ENCODE measurements at regions not wholly inside any gene's neighbourhood (a gene's known extent, or its start where the extent isn't known, plus 50 kb on each side); places are given as distances from the start of the nearest gene placed in this dataset.

DNA sequence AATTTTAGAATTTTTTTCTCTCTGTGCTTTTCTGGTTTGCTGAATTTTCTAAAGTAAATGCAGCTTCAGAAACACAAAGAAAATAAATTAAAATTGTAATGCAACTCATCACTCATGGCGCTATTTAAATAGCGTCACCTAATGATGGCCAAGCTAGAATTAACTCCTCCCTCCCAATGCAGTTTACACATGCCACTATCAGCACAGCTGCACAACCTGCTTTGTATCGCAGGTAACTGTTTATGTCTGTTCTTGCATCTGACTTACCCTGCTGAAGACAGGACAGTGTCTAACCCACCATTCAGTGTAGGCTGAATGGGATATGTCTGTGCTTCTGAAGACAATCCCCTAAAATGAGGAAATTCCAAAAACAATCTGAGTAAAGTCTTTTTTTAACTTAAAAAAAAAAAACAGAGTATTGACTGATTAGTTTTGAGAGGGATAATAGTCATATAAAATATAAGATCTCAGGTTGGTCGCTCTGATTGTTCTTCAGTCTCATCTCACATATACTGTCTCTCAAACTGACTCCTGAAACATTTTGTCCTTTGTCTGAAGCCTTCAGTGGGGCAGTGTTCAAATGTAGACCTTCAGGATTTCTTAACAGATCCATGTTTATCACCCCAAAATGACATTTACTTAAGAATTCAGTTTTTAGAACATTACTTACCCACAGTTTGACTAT lies 271.4 kb downstream of the ZEB2 start:
- DNase-seq (ENCODE audit: low read depth in 4 of 4, low spot score in 1 of 4), result no peak

DNA sequence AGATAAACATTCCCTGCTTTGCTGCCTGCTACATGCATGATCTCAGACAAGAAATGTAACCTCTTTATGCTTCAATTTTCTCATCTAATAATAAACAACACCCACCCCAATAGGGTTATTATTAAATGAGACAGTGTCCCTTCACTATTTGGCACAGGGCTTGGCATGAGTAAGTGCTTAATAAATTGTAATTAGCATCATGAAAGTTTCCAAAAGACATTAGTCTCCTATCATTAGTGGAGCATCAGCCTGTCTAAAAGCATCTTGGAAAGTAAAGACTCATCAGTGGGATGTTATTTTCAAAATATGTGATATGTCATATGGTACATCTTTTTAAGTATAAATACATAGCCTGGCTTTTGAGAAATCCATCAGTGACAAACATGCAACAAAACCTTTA lies 275.0 kb downstream of the ZEB2 start:
- DNase-seq (ENCODE audit: low read depth in 4 of 4, low spot score in 1 of 4), result no peak

DNA sequence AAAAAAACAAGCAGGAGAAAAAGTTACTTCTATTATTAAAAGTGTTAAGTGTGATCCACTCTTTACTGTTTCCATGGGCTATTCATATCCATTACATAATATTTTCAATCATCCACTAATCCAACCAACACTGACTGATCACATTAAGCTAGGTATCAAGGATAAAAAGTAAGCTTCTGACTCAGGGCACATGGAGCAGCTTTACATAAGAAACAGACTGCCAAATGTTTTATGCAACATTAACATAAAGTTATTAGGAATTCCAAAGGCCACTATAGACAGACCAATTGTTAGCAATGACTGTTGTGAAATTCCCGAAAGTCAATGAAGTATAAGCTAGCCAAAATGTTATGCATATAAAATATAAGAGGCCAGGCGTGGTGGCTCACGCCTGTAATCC lies 277.6 kb downstream of the ZEB2 start:
- DNase-seq (ENCODE audit: low read depth in 4 of 4, low spot score in 1 of 4), result no peak

DNA sequence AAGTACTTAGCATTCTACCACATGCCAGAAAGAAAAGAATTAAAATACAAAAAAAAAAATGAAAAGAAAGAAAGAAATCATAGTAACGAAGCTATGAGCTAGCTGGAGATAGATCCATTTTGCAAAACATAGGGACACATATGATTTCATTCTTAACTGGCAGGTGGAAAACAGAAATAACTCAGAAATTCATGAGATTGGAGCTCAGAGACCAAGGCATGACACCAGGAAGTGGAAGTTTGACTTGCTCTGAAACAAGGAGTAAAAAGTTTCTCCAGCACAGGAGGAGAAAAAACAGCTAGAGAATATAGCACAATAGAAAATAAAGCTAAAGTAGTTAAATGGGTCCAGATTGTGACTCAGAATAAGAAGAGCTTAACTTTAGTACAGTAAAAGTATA lies 278.1 kb downstream of the ZEB2 start:
- no peak for DNase-seq (ENCODE audit: low read depth in 4 of 4, low spot score in 1 of 4)

DNA sequence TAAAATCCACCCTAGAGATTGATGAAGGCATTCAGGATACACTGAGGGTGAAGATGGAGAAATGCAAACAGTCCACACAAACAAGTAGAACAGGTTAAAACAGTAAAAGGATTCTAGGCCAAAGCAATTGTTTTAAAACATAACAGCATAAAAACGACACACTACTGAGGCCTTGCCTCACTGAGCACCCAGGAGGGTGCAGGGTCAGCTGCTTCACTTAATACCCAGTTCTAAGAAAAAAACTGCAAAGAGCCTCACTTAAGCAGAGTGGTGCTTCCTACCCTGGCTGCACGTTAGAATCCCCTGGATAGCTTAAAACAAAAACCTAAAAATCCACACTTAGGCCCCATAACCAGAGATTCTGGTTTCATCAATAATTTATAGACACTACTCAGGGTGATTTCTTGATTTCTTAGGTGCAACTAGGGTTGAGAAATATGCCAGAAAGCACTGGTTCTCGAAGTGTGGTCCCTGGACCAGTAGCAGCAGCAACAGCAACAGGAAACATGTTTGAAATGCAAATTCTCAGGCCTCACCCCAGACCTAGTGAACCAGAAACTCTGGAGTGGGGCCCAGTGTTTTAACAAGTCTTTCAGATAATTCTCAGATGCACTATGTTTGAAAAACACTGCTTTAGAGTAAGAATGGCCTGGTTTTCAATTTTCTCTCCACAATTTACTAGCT lies 279.1 kb downstream of the ZEB2 start:
- no peak for DNase-seq (ENCODE audit: low read depth in 4 of 4, low spot score in 1 of 4)

DNA sequence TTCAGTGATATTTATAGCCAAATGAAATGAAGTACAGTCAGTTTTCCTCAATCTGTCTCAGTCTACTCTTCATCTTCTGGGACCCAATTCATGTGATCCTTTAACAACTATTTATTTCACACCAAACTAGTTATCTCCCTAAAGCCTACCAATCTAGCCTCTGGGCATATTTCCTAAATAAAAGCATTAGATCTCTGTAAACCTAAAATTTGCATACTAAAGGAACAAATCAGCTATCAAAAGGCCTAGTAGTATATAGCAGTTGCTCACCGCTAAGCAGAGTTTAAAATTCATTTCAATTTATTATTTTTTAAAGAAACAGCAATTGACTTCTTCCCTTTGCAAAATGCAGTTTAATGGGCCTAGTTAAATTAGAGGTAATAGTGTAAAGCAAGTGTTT lies 280.2 kb downstream of the ZEB2 start:
- DNase-seq (ENCODE audit: low read depth in 4 of 4, low spot score in 1 of 4), result no peak

DNA sequence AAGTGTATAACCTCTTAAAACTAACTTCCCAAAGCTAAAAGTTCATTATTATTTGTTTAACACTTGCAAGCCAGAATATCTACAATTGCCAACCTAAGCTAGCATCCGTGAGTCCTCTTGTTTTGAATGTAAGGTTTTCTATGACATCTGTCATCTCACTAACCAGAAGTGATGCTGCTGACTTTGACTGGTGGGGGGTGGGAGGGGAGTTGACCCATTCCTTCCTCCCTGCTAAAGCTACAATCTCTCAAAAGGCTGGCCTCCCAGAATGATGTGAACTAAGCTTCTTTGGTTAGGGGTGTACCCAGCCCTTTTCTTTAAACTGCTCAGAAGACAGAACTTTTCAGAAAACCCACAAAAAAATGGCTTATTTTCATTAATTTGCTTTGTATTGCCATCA lies 280.6 kb downstream of the ZEB2 start:
- DNase-seq (ENCODE audit: low read depth in 4 of 4, low spot score in 1 of 4), result no peak

DNA sequence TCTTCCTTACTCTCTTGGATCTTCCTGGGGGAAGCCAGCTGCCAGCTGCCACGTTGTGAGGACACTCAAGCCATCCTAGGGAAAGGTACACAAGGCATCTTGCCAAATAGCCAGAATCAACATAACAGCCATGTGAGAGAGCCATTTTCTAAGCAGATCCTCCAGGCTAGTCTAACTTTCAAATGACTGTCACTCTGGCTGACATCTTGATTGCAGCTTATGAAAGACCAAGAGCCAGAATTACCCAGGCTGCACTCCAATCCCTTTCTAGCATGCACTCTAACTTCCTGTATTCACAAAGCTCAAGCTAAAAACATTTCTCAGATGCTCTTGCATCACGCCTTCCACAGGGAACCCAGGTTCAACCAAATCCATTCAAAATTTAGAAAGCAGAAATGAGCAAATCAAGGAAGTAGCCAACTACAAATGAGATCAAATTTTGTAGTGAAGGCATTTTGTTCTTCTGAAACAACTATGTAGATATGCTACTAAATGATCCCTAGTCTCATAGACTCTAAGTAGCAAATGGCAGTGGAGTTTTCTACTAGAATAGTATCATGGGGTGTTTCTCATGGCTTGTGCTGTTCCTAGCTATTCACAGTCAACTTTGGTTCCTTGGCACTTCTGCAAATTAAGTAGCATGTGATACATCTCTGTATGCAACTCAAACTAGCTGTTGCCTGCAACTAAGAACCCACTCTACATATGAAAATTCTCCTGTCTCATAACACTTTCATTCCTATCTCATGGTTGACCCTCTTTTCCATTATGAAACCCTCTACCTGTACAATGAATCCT lies 281.9 kb downstream of the ZEB2 start:
- DNase-seq (ENCODE audit: low read depth in 4 of 4, low spot score in 1 of 4), result no peak

DNA sequence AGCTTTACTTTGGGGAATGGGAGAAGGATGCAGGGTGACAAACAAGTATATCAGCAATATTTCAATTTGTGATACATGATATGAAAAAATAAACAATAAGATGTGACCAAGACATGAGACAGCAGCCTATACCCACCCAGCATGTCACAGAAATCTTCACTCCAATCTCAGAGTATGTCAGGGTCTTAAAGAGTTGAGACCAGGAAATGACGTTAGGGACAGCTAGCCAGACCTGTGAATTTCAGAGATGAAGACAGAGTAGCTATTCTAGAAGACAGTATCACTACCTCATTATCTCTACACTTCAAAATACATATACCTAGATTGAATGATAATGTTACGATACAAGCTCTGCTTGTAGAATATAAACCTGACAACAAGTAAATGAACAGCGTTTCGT lies 282.8 kb downstream of the ZEB2 start:
- DNase-seq (ENCODE audit: low read depth in 4 of 4, low spot score in 1 of 4), result no peak

DNA sequence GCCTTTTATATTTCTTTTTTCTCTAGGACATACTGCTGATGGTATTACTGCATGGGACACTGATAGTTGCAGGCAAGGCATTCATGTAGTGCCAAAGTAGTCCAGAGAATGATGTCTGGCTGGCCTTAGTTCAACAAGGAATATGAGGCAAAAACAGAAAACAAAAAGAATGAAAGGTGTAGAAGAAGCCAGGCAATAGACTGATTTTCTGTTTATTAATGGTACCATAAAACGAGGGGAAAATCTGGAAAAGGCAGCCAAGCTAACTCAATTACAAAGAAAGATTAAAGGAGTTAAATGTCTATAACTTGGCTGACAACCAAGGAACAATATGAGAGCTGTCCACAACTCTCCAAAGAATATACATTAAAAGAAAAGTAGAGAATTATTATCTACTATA lies 284.9 kb downstream of the ZEB2 start:
- DNase-seq (ENCODE audit: low read depth in 4 of 4, low spot score in 1 of 4), result no peak

DNA sequence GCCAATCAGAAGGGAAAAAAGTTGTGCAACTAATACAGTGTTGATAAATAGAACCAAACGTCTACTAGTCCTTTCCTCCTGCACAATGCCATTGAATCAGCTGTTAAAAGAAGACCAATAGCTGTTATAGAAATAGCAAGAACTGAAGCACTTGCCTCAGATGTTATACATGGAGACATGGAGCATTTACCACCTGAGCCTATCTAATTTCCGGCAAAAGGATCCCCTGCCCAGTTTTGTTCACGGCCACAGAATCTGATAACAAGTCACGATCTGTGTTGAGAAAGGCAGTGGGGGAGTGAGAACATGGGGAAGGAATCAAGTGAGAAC lies 285.4 kb downstream of the ZEB2 start:
- no peak for DNase-seq (ENCODE audit: low read depth in 4 of 4, low spot score in 1 of 4)

DNA sequence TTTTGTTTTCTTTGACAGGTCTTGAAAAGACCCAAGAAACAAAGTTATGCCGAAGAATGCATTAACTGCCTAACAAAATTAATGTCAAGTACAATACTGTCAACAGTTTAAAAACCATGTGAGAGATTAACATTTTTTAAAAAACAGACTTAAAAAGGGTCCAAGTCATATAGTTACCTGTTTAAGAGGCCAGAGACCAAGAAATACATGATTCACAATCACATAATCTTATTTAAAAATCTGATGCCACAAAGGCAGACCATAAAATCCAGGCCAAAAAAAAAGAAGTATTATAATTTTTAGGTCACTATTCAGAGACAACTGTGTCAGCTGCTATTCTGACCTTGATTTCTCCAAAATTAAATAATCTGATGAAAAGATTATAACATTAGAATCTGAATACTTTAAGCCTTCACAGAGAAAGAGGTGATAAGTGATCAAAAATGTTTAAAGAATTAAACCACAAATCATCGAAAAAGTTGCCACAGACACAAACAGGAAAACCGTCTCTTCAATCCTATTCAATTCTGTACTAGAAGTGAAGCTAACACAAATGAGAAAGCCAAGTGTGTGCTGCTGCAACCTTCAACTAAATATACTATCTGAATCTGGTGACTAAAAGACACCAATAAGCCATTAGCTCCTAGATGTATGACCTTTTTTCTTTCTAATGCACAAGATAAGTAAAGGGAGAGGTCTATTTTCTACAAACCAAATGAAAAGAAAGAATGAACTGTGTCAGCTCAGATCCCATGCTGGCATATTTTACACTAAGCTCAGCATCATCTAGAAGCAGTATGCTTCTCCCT lies 286.0 kb downstream of the ZEB2 start:
- no peak for DNase-seq (ENCODE audit: low read depth in 4 of 4, low spot score in 1 of 4)

DNA sequence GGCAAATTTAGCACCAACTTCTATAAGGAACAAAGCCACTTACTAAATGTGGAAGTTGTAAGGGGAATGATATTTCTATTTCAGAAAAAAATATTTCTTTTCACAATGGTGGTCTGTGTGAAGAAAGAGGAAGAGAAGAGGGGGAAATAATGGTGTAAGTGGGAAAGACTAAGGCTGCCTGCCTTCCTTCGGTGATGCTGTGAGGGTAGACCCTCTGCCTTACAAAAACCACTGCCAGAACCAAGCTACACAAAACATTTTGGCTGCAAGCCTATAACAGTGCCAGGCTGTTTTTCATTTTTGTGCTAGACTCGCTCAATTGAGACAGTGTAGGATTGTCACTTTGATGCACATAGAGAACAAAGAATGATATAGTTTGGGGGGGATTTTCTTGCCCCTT lies 286.6 kb downstream of the ZEB2 start:
- no peak for DNase-seq (ENCODE audit: low read depth in 4 of 4, low spot score in 1 of 4)

DNA sequence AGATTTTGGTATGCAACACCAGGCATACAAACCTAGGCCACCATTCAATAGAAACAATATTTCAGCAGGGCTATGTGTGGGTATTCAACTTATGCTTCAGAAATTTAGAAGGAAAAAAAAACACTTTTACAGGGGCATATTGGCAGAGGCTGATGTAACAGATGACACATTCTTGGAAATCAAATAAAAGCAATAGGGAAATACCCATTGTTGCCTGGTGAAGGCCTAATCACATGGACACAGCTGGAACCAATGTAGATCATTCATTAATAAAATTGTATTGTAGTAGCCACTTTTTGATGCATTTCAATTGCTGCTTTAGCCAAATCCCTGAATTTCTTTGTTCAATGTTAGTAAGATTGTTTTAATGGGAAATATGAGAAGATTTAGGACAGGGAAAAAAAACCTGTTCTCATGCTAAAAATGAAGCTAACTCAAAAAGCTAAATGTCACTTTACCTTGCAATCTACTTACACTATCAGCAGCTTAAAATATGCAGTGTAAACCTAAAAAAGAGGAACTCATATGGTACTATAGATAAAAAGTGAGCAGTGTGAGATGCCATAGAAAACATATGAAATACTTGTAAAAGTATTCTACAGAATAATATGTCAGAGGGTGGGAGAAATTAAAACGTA lies 289.4 kb downstream of the ZEB2 start:
- DNase-seq (ENCODE audit: low read depth in 4 of 4, low spot score in 1 of 4), result no peak

DNA sequence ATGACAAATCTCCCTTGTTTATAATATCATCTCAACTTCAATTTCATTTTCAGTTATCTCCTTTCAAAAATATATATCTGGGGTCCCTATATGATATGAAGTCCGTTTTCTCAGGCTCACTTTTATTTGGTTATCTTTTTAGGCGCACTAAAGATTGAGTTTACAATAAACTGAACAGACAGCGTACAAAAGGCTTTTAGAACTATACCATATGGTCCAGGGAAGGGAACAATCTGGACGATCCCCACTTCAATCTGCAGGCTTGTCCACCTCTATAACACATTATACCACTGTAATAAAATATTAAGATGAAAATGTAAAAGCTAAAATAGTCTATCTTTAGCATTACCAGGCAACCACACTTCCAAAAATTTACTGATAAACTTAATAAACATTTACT lies 289.9 kb downstream of the ZEB2 start:
- DNase-seq (ENCODE audit: low read depth in 4 of 4, low spot score in 1 of 4), result no peak

DNA sequence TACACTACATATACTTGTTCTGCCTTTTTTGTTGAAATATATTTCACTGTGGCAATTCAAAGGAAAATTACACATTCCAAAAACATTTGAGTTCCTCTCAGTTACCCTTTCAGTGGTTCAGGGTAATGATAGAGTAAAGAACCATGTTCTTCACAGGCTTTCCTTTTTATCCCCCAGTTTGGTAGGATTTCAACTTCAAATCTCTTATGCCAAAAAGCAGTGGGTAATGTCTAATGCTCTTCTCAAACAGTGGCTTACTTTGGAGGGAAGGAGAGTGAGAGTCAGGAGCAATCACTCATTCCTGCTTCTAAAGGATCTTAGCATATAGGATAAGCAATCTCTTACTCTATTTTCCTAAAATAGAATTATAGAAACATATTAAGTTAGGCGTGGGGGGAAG lies 290.6 kb downstream of the ZEB2 start:
- no peak for DNase-seq (ENCODE audit: low read depth in 4 of 4, low spot score in 1 of 4)

DNA sequence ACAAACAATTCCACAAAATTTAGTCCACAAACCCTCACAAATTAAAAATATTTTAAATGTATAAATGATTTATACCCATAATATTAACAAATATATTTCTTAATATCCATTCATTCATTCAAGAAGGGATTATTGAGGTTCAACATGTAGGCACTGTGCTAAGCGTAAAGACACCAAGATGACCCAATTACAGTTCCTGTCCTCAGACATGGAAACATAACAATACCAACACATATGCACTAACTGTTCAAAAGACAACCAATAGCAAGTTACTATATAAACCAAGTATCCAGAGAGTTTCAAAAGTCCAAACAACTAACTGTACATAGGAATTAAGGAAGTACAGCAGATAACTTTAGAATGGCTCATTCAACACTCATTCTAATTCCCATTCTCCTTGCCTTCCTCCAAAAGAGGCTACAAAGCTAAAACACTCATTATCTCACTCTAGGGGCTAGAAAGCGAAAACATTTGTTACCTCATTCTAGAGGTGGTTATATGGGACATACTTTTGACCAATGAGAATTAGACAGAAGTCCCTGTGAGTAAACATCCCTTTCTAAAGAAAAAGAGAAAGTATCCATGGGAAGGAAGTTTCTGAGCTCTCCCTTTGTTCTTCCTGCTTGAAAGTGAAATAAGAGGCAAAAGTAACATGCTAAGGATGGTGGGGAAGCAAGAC lies 292.4 kb downstream of the ZEB2 start:
- no peak for DNase-seq (ENCODE audit: low read depth in 4 of 4, low spot score in 1 of 4)

DNA sequence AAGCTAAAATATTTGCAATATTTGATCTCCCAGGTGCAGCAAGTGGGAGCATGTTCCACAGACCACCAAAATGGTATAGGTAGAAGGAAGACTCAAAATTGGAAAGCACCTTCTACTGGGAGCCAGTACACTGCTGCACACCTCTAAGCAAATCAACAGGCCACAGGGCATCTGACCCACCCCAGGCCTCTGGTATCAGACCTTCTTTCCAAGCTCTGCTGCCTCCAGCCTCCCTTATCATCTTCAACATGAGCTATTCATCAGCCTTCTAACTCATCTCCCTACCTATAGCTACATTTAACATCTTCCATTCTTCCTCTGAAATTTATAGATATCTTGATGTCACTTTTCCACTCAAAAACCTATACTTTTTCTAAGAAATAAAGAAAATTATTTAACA lies 294.8 kb downstream of the ZEB2 start:
- DNase-seq (ENCODE audit: low read depth in 4 of 4, low spot score in 1 of 4), result no peak

DNA sequence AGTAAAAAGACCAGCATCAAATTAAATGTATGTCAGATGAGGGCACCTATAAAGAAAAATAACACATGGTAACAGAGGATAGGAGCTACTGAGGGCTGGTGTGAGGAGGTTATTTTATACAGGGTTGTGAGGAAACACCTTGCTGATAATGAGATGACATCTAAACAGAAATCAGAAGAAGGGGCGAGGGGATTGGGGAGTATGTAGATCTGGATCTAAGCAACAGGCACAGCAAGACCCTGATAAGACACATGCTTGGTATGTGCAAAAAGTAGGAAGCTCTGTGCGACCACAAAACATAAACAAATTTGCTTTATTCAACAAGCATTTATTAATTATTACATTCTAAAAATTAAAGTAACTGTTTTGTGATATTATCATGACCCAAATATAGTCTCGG lies 295.4 kb downstream of the ZEB2 start:
- DNase-seq (ENCODE audit: low read depth in 4 of 4, low spot score in 1 of 4), result no peak

DNA sequence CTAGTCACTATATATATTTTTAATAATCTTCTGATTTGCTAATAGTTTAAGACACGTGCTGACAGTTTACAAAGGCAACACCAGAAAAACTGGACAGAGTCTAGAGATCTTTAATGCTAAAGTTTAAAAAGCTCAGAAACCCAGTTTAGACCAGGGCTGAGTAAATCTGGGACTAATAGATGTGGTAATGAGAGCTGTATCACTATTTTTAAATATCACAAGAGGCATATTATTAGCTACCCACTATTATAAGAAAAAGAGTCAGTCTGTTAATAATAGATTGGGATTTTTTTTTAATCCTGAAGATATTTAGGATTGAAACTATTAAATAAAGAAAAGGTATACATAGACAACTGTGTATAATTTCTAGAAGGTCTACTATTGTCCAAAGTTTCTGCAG lies 299.9 kb downstream of the ZEB2 start:
- no peak for DNase-seq (ENCODE audit: low read depth in 4 of 4, low spot score in 1 of 4)
